ENCODE measurements at regions not wholly inside any gene's neighbourhood (a gene's known extent, or its start where the extent isn't known, plus 50 kb on each side); places are given as distances from the start of the nearest gene placed in this dataset.

- Histone ChIP-seq H3K23ac (ENCODE audit: low read length) (no peak overlapping the region), H3K18ac (ENCODE audit: low read length) (no peak overlapping the region), H3K9me3 (ENCODE audit: insufficient read depth, low read depth, low read length) (no peaks in the 10 kb centered on the region), H2BK12ac (ENCODE audit: low read length) (no peak overlapping the region), H4K8ac (ENCODE audit: low read depth, low read length) (no peak overlapping the region), H3K36me3 (ENCODE audit: control insufficient read depth in 1 of 2, insufficient read depth in 2 of 2, low read length in 2 of 2) (no peaks in the 10 kb centered on the region), H3K14ac (ENCODE audit: low read length) (peak overlapping the region; percentile 51), H3K79me2 (ENCODE audit: control insufficient read depth, insufficient read depth, low read length, poor library complexity) (no peaks in the 10 kb centered on the region), H3K4me2 (ENCODE audit: low read length) (no peak overlapping the region), H4K12ac (ENCODE audit: low read depth, low read length) (no peak overlapping the region), H3K9ac (ENCODE audit: low read length) (no peak overlapping the region), H3K4ac (ENCODE audit: low read depth, low read length) (no peak overlapping the region), H3K79me1 (ENCODE audit: low read length) (no peaks in the 10 kb centered on the region), H4K91ac (ENCODE audit: low read depth, low read length) (no peak overlapping the region), H3K4me1 (ENCODE audit: control insufficient read depth in 1 of 2, insufficient read depth in 2 of 2, low read length in 2 of 2) (no peaks in the 10 kb centered on the region), H2AFZ (ENCODE audit: insufficient read depth, low read length, poor library complexity) (no peak overlapping the region), H2BK120ac (ENCODE audit: insufficient read depth, low read length, poor library complexity) (no peak overlapping the region), H2BK5ac (ENCODE audit: low read depth, low read length, poor library complexity) (no peak overlapping the region), H3K27ac (ENCODE audit: low read depth, low read length) (no peak overlapping the region), H3K4me3 (ENCODE audit: low read depth, low read length) (no peak overlapping the region), H3K27me3 (ENCODE audit: insufficient read depth, low read length) (no peaks in the 10 kb centered on the region), H2AK5ac (ENCODE audit: low read length) (no peak overlapping the region)
- DNase-seq: no peak
- whole genome bisulfite sequencing (ENCODE audit: extremely low coverage, insufficient coverage, insufficient read length): no CpG with 5 or more reads among the region's 1 CpG
These were observed 73.9 kb downstream of the DNTTIP2 start for GRCh38 chr1:93805027-93805610.

GRCh38 chr1:93804412-93804811 lies 74.6 kb downstream of the DNTTIP2 start:
- Histone ChIP-seq H3K23ac (ENCODE audit: low read length) (no peak overlapping the region), H3K14ac (ENCODE audit: low read length) (no peak overlapping the region), H2AK5ac (ENCODE audit: low read length) (no peak overlapping the region), H3K4ac (ENCODE audit: low read depth, low read length) (no peak overlapping the region), H3K79me2 (ENCODE audit: control insufficient read depth, insufficient read depth, low read length, poor library complexity) (no peaks in the 10 kb centered on the region), H3K27me3 (ENCODE audit: insufficient read depth, low read length) (no peaks in the 10 kb centered on the region), H3K4me2 (ENCODE audit: low read length) (no peak overlapping the region), H3K9ac (ENCODE audit: low read length) (no peak overlapping the region), H4K8ac (ENCODE audit: low read depth, low read length) (no peak overlapping the region), H3K79me1 (ENCODE audit: low read length) (no peaks in the 10 kb centered on the region), H2BK120ac (ENCODE audit: insufficient read depth, low read length, poor library complexity) (no peak overlapping the region), H2AFZ (ENCODE audit: insufficient read depth, low read length, poor library complexity) (no peak overlapping the region), H3K18ac (ENCODE audit: low read length) (no peak overlapping the region), H4K12ac (ENCODE audit: low read depth, low read length) (no peak overlapping the region), H3K27ac (ENCODE audit: low read depth, low read length) (no peak overlapping the region), H3K4me1 (ENCODE audit: control insufficient read depth in 1 of 2, insufficient read depth in 2 of 2, low read length in 2 of 2) (no peaks in the 10 kb centered on the region), H3K4me3 (ENCODE audit: low read depth, low read length) (no peak overlapping the region), H4K91ac (ENCODE audit: low read depth, low read length) (no peak overlapping the region), H2BK12ac (ENCODE audit: low read length) (no peak overlapping the region), H2BK5ac (ENCODE audit: low read depth, low read length, poor library complexity) (no peak overlapping the region), H3K9me3 (ENCODE audit: insufficient read depth, low read depth, low read length) (no peaks in the 10 kb centered on the region), H3K36me3 (ENCODE audit: control insufficient read depth in 1 of 2, insufficient read depth in 2 of 2, low read length in 2 of 2) (no peaks in the 10 kb centered on the region)
- WGBS (ENCODE audit: extremely low coverage, insufficient coverage, insufficient read length): no CpG with 5 or more reads among the region's 3 CpGs
- DNase-seq: peak; percentile 78 to 94

GRCh38 chr1:93801471-93801870 lies 77.5 kb downstream of the DNTTIP2 start:
- no peaks in the 10 kb centered on the region for H3K9me3 ChIP-seq (ENCODE audit: insufficient read depth, low read depth, low read length)
- no peak overlapping the region for H3K4me3 ChIP-seq (ENCODE audit: low read depth, low read length)
- H3K23ac ChIP-seq (ENCODE audit: low read length): no peak overlapping the region
- H2BK120ac ChIP-seq (ENCODE audit: insufficient read depth, low read length, poor library complexity): no peak overlapping the region
- no peaks in the 10 kb centered on the region for H3K4me1 ChIP-seq (ENCODE audit: control insufficient read depth in 1 of 2, insufficient read depth in 2 of 2, low read length in 2 of 2)
- no peak overlapping the region for H3K4ac ChIP-seq (ENCODE audit: low read depth, low read length)
- no CpG with 5 or more reads among the region's 5 CpGs for WGBS (ENCODE audit: extremely low coverage, insufficient coverage, insufficient read length)
- no peak overlapping the region for H3K18ac ChIP-seq (ENCODE audit: low read length)
- no peak overlapping the region for H2BK12ac ChIP-seq (ENCODE audit: low read length)
- no peak overlapping the region for H2BK5ac ChIP-seq (ENCODE audit: low read depth, low read length, poor library complexity)
- no peak overlapping the region for H4K91ac ChIP-seq (ENCODE audit: low read depth, low read length)
- DNase-seq: peak in 1 of 2 donors; percentile 50
- H3K9ac ChIP-seq (ENCODE audit: low read length): no peak overlapping the region
- H3K27me3 ChIP-seq (ENCODE audit: insufficient read depth, low read length): no peaks in the 10 kb centered on the region
- no peaks in the 10 kb centered on the region for H3K36me3 ChIP-seq (ENCODE audit: control insufficient read depth in 1 of 2, insufficient read depth in 2 of 2, low read length in 2 of 2)
- H2AK5ac ChIP-seq (ENCODE audit: low read length): no peak overlapping the region
- H3K27ac ChIP-seq (ENCODE audit: low read depth, low read length): no peak overlapping the region
- H3K79me2 ChIP-seq (ENCODE audit: control insufficient read depth, insufficient read depth, low read length, poor library complexity): no peaks in the 10 kb centered on the region
- H3K4me2 ChIP-seq (ENCODE audit: low read length): no peak overlapping the region
- no peak overlapping the region for H3K14ac ChIP-seq (ENCODE audit: low read length)
- H4K8ac ChIP-seq (ENCODE audit: low read depth, low read length): no peak overlapping the region
- H4K12ac ChIP-seq (ENCODE audit: low read depth, low read length): no peak overlapping the region
- H2AFZ ChIP-seq (ENCODE audit: insufficient read depth, low read length, poor library complexity): no peak overlapping the region
- no peaks in the 10 kb centered on the region for H3K79me1 ChIP-seq (ENCODE audit: low read length)

GRCh38 chr1:93800856-93801255 lies 78.2 kb downstream of the DNTTIP2 start:
- H3K4me3 ChIP-seq (ENCODE audit: low read depth, low read length): no peak overlapping the region
- WGBS (ENCODE audit: extremely low coverage, insufficient coverage, insufficient read length): no CpG with 5 or more reads among the region's 5 CpGs
- H3K79me2 ChIP-seq (ENCODE audit: control insufficient read depth, insufficient read depth, low read length, poor library complexity): no peaks in the 10 kb centered on the region

More at GRCh38 chr1:93800856-93801255, 78.2 kb downstream of the DNTTIP2 start:
- Histone ChIP-seq H4K91ac (ENCODE audit: low read depth, low read length) (no peak overlapping the region), H3K36me3 (ENCODE audit: control insufficient read depth in 1 of 2, insufficient read depth in 2 of 2, low read length in 2 of 2) (no peaks in the 10 kb centered on the region), H2BK5ac (ENCODE audit: low read depth, low read length, poor library complexity) (no peak overlapping the region), H3K79me1 (ENCODE audit: low read length) (no peaks in the 10 kb centered on the region), H3K9ac (ENCODE audit: low read length) (no peak overlapping the region), H2AK5ac (ENCODE audit: low read length) (no peak overlapping the region), H3K23ac (ENCODE audit: low read length) (no peak overlapping the region), H3K27ac (ENCODE audit: low read depth, low read length) (no peak overlapping the region), H3K14ac (ENCODE audit: low read length) (no peak overlapping the region), H2AFZ (ENCODE audit: insufficient read depth, low read length, poor library complexity) (no peak overlapping the region), H3K4me2 (ENCODE audit: low read length) (no peak overlapping the region), H3K18ac (ENCODE audit: low read length) (no peak overlapping the region), H3K4ac (ENCODE audit: low read depth, low read length) (no peak overlapping the region), H2BK12ac (ENCODE audit: low read length) (no peak overlapping the region), H3K4me1 (ENCODE audit: control insufficient read depth in 1 of 2, insufficient read depth in 2 of 2, low read length in 2 of 2) (no peaks in the 10 kb centered on the region), H4K12ac (ENCODE audit: low read depth, low read length) (no peak overlapping the region), H3K9me3 (ENCODE audit: insufficient read depth, low read depth, low read length) (no peaks in the 10 kb centered on the region), H4K8ac (ENCODE audit: low read depth, low read length) (no peak overlapping the region), H2BK120ac (ENCODE audit: insufficient read depth, low read length, poor library complexity) (no peak overlapping the region), H3K27me3 (ENCODE audit: insufficient read depth, low read length) (no peaks in the 10 kb centered on the region)
- no peak for DNase-seq
